Ascending aorta (tissue), 2 donors: ENCODE measurements at regions not wholly inside any gene's neighbourhood (a gene's known extent, or its start where the extent isn't known, plus 50 kb on each side); places are given as distances from the start of the nearest gene placed in this dataset.

ENCODE experiments used
- DNase-seq, 2 donors: peaks; one replicate each; pipeline ENCODE4 v3.0.0-alpha.2; 2019; ENCODE audit warnings: low spot score in 2 of 2
- H3K27ac ChIP-seq, 2 donors: fragments of 200-600 bp; sonication (generic); one replicate each; pipeline ENCODE4 v1.5.1; 2016 to 2017; ENCODE audit warnings: mild to moderate bottlenecking in 1 of 2
- H3K27me3 ChIP-seq: fragments of 200-600 bp; sonication (generic); one replicate; pipeline ENCODE4 v1.5.1; 2017
- H3K36me3 ChIP-seq, 2 donors: fragments of 200-600 bp; sonication (generic); one replicate each; pipeline ENCODE4 v1.5.1; 2016
- H3K4me1 ChIP-seq, 2 donors: fragments of 200-600 bp; sonication (generic); one replicate each; pipeline ENCODE4 v1.5.1; 2016 to 2017; ENCODE audit warnings: mild to moderate bottlenecking in 1 of 2
- H3K4me3 ChIP-seq, 2 donors: fragments of 200-600 bp; sonication (generic); one replicate each; pipeline ENCODE4 v1.5.1; 2016 to 2017; ENCODE audit warnings: mild to moderate bottlenecking in 1 of 2
- H3K9me3 ChIP-seq, 2 donors: fragments of 200-600 bp; sonication (generic); one replicate each; pipeline ENCODE4 v1.5.1; 2016
- intact Hi-C: fragments of 100-400 bp; cut with DNase I; formaldehyde crosslinking; loops from one replicate; pipeline ENCODE4 v1.15.1; 2023
- TF ChIP-seq, protein P1 (sequence below), 3 experiments: fragments of 200-600 bp in 2 of 3; fragments of 450-650 bp in 1 of 3; sonication (generic) in 2 of 3; IDR thresholded peaks; one replicate each; pipeline ENCODE4 v1.5.1; 2016 to 2019; ENCODE audit warnings: antibody characterized with exemption in 3 of 3, mild to moderate bottlenecking in 1 of 3, moderate library complexity in 1 of 3

DNA sequence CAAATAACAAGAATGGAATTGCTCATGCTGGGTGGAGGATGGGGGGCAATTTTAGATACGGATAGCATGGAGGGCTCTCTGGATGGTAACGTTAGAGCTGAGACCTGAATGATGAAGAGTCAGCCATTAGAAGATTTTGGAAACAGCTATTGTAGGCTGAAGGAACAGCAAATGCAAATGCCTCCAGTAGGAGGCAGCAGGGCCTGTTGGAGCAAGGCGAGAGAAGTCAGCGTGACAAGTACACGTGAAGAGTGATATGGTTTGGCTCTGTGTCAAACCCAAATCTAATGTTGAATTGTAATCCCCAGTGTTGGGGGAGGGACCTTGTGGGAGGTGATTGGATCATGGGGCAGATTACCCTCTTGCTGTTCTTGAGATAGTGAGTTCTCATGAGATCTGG is 59.3 kb upstream of the SOD3 start:
- peaks cover 0 to 25% of the 10 kb centered on the region in 2 donors for H3K4me1 ChIP-seq
- no peak overlapping the region for H3K27ac ChIP-seq
- intact Hi-C loops = no loop called here
- H3K36me3 ChIP-seq = no peaks in the 10 kb centered on the region
- TF ChIP-seq, protein P1, sequence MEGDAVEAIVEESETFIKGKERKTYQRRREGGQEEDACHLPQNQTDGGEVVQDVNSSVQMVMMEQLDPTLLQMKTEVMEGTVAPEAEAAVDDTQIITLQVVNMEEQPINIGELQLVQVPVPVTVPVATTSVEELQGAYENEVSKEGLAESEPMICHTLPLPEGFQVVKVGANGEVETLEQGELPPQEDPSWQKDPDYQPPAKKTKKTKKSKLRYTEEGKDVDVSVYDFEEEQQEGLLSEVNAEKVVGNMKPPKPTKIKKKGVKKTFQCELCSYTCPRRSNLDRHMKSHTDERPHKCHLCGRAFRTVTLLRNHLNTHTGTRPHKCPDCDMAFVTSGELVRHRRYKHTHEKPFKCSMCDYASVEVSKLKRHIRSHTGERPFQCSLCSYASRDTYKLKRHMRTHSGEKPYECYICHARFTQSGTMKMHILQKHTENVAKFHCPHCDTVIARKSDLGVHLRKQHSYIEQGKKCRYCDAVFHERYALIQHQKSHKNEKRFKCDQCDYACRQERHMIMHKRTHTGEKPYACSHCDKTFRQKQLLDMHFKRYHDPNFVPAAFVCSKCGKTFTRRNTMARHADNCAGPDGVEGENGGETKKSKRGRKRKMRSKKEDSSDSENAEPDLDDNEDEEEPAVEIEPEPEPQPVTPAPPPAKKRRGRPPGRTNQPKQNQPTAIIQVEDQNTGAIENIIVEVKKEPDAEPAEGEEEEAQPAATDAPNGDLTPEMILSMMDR (IDR thresholded peaks at IDR 0.05) = no peak
- no peak overlapping the region for H3K4me3 ChIP-seq
- H3K9me3 ChIP-seq = peaks cover 0 to 5% of the 10 kb centered on the region in 2 donors
- no peak for DNase-seq
- no peaks in the 10 kb centered on the region for H3K27me3 ChIP-seq

DNA sequence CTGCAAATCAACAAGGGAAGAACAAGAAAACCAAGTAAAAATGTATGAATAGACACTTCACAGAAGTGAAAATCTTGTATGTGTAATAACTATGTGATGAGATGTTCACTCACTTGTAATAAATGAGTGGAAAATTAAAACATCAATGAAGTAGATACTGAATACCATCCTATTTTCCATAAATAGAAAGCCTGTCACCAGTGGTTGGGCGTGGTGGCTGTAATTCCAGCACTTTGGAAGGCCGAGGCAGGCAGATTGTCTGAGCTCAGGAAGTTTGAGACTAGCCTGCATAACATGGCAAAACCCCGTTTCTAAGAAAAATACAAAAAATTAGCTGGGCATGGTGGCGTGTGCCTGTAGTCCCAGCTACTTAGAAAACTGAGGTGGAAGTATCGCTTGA is 53.5 kb upstream of the SOD3 start:
- Histone ChIP-seq H3K9me3 (peaks cover 0 to 5% of the 10 kb centered on the region in 2 donors), H3K4me3 (no peak overlapping the region), H3K27ac (no peak overlapping the region), H3K4me1 (no peaks in the 10 kb centered on the region), H3K36me3 (no peaks in the 10 kb centered on the region), H3K27me3 (no peaks in the 10 kb centered on the region)
- TF ChIP-seq, protein P1 (IDR thresholded peaks at IDR 0.05) = no peak
- intact Hi-C loops = no loop called here
- DNase-seq = no peak

DNA sequence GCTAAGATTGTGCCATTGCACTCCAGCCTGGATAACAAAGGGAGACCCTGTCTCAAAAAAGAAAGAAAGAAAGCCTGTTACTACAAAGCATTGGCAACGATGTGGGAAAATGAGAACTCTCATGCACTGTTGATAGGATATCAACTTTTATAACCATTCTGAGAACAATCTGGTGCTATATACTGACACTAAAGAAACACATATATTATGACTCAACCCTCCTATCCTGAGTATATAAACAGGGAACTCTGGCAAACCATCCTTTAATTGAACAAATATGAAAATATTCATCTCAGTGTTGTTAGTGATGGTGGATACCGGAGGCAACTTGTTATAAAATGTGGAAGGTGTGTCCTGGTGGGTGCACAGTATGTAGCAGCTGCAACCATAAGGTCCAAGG is 53.0 kb upstream of the SOD3 start:
- intact Hi-C loops = no loop called here
- Histone ChIP-seq H3K27ac (no peak overlapping the region), H3K4me3 (no peak overlapping the region), H3K27me3 (no peaks in the 10 kb centered on the region), H3K9me3 (peaks cover 0 to 5% of the 10 kb centered on the region in 2 donors), H3K36me3 (no peaks in the 10 kb centered on the region), H3K4me1 (no peaks in the 10 kb centered on the region)
- TF ChIP-seq, protein P1 (IDR thresholded peaks at IDR 0.05) = no peak
- no peak for DNase-seq

DNA sequence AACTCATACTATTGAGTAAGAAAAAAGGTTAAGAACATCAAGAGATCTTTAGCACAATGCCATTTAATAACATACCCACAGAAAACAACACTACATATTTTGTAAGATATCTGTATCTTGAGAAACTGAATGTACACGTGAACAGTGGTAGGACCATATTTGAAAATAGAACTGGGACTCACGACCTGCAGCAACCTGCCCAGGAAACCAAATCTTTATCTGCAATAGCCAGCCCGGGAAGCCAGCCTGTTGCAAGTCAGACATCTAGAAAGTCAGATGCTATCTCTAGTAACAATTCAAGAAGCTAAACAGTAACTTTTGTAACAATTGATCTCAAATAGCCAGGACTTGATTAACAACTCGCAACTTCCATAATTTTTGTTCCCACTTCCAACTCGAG is 52.6 kb upstream of the SOD3 start:
- Histone ChIP-seq H3K4me1 (no peaks in the 10 kb centered on the region), H3K27ac (no peak overlapping the region), H3K36me3 (no peaks in the 10 kb centered on the region), H3K4me3 (no peak overlapping the region), H3K27me3 (no peaks in the 10 kb centered on the region), H3K9me3 (peaks cover 0 to 3% of the 10 kb centered on the region in 2 donors)
- TF ChIP-seq, protein P1 (IDR thresholded peaks at IDR 0.05) = no peak
- intact Hi-C loops = no loop called here
- no peak for DNase-seq

DNA sequence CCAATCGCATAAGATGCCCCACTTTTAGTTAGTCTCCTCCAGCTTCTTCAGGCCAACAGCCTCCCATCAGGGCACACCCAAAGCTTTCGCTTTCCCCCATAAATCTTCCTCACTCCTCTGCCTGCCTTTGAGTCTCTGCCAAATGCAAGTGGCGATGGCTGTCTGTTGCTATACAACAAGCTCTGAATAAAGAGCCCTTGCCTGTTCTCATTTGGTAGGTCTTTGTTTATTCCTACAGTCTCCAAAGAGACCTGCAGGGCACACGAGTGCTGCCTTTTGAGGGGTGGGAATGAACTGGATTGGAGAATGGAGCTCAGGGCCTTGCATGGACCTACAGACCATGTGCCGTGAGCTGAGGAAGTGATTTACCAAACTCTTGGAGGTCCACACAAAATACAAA is 52.2 kb upstream of the SOD3 start:
- intact Hi-C loops = no loop called here
- Histone ChIP-seq H3K4me3 (no peak overlapping the region), H3K27me3 (no peaks in the 10 kb centered on the region), H3K4me1 (no peaks in the 10 kb centered on the region), H3K9me3 (no peaks in the 10 kb centered on the region), H3K36me3 (no peaks in the 10 kb centered on the region), H3K27ac (no peak overlapping the region)
- no peak for DNase-seq
- TF ChIP-seq, protein P1 (IDR thresholded peaks at IDR 0.05) = no peak

DNA sequence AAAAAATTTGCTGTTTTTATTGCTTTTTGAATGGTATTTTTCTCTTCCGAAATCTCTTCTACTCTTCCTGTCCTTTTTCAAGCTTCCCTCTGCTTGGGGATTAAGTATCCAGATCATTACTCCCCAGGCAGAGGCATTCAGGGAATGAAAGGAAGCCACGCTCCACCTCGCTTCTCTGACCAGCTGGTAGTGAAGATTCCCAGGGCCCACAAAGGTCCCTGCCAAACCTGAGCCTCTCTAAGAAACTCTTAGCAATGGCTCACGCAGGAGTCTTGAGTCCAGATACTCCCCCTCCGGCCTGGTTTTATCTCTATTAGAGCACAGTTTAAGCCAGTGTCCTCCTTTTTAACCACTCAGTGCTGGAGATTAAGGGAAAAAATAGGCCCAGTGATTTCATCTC is 51.4 kb upstream of the SOD3 start:
- no peak overlapping the region for H3K27ac ChIP-seq
- no peak for DNase-seq
- no peaks in the 10 kb centered on the region for H3K4me1 ChIP-seq
- no peak overlapping the region for H3K4me3 ChIP-seq
- TF ChIP-seq, protein P1 (IDR thresholded peaks at IDR 0.05) = no peak
- H3K36me3 ChIP-seq = no peaks in the 10 kb centered on the region
- H3K27me3 ChIP-seq = no peaks in the 10 kb centered on the region
- intact Hi-C loops = no loop called here
- no peaks in the 10 kb centered on the region for H3K9me3 ChIP-seq
